Glomerular visceral epithelial cell (primary cell): ENCODE measurements at regions not wholly inside any gene's neighbourhood (a gene's known extent, or its start where the extent isn't known, plus 50 kb on each side); places are given as distances from the start of the nearest gene placed in this dataset.

Experiments used
- DNase-seq: peaks from one replicate; pipeline ENCODE4 v3.0.0-alpha.2; 2016; ENCODE audit errors: extremely low spot score

GRCh38 chr15:85847031-85847430 is 52.3 kb upstream of the KLHL25 start:
- DNase-seq: no peak

DNA sequence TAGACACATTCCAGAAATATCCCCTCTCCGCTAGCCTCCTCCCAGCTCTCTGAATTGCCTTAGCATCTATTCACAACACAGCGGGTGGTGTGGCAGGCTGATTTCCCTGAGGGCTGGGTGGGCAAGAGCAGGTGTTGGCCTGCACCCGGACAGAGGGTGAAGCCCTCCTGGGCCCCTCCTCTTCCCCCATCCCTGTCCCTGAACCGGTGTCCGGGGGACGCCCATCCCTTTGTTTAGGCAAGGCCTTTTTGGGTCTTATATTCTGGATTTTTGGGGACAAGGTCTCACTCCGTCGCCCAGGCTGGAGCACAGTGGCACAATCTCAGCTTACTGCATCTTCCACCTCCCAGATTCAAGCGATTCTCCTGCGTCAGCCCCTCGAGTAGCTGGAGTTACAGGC is 55.2 kb upstream of the KLHL25 start:
- no peak for DNase-seq

GRCh38 chr15:85852969-85853368 is 58.2 kb upstream of the KLHL25 start:
- DNase-seq: no peak

DNA sequence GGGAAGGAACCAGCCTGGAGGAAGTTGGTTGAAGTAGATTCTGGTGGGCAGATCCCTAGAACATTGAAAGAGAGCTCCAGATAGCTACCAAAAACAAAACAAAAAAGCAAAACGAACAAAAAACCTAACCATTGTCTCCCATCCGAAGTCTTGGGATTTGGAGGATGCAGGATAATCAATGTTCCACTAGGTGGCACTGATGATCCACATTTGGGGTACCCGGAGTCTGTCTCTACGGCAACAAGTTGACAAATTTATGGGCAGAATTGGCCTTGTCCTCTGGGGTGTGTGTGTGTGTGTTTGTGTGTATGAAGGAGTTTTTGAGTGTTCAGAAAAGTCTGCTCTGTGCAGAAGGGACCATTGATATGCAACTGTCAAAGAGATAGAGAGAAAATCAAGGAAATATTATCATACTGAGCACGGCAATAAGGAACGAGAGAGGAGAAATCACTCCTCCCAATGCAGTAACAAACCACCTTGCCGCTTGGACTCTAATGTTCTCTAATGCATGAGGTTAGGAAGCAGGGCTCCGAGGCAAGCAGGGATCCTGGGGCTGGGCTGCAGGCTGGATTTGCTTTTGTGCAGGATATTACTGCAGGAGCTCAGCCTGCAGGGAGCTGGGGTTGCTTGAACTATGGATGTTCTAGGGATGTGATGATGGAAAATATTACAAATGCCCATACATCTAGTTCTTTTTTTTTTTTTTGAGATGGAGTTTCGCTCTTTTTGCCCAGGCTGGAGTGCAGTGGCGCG is 59.8 kb upstream of the KLHL25 start:
- peak; percentile 58 for DNase-seq

GRCh38 chr15:85858586-85859375 is 64.1 kb upstream of the KLHL25 start:
- peak; percentile 68 for DNase-seq

GRCh38 chr15:85859671-85860070 is 64.9 kb upstream of the KLHL25 start:
- DNase-seq: no peak

DNA sequence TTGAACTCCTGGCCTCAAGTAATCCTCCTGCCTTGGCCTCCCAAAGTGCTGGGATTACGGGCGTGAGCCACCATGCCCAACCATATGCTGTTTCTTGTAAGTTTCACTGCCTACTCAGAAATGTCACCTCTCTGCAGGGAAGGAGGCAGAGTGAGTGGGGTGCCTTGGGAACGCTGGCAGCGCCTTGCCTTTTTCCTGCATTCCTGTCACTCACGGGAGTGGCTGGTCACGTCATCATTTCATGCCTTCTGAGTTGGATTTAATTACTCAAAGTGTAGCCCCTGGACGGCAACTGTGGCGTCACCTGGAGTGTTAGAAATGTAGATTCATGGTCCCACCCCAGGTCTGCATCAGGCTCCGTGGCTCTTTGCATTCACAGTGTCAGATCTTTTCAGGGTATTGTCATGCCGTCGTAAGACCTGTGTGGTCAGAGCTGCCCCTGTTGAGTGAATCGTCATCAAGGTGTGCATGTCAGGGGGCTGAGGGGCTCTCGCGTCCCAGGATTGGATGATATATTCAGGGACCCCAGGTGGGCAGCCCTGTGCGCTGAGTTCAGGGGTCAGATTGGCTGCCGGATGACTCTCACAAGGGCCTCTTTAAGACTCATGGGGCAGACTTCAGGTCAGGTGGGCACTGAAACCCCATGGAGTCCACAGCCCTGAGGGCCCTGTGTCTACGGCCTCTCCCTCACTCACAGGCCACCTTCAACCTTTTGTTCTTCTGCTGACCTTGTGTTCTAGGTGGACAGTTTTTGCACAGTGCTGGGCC is 65.9 kb upstream of the KLHL25 start:
- DNase-seq: no peak

GRCh38 chr15:85865070-85865684 is 70.5 kb upstream of the KLHL25 start:
- DNase-seq: peak; percentile 25

DNA sequence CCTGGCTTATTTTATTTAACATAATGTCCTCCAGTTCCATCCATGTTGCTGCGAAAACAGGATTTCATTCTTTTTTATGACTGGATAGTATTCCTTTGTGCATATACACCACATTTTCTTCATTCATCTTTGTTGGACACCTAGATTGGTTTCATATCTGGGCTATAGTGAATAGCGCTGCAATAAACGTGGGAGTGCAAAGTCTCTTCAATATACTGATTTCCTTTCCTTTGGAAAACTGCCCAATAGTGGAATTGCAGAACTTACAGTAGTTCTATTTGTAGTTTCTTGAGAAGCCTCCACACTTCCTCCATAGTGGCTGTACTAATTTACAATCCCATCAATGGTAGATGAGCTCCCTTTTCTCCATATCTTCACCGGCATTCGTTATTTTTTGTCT is 72.5 kb upstream of the KLHL25 start:
- no peak for DNase-seq

DNA sequence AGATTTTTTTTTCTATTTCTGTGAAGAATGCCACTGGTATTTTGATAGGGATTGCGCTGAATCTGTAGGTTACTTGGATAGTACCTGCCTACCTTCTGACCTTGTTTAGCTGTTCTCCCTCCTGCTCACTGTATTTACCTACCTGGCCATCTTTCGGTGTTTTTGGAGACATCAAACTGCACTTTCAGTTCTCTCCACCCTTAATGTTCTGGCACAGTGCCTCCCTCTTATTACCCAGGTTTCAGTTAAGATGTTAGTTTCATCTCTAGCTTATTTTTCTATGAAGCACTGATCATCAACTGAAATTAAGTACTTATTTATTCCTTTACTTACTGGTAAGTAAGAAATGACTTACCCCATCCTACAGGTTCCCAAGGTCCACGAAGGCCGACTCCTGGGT is 74.4 kb upstream of the KLHL25 start:
- DNase-seq: no peak

- no peak for DNase-seq
These were observed 75.7 kb upstream of the KLHL25 start for GRCh38 chr15:85870216-85871014.

GRCh38 chr15:85871545-85871944 is 76.8 kb upstream of the KLHL25 start:
- no peak for DNase-seq

GRCh38 chr15:85872125-85872524 is 77.4 kb upstream of the KLHL25 start:
- no peak for DNase-seq

DNA sequence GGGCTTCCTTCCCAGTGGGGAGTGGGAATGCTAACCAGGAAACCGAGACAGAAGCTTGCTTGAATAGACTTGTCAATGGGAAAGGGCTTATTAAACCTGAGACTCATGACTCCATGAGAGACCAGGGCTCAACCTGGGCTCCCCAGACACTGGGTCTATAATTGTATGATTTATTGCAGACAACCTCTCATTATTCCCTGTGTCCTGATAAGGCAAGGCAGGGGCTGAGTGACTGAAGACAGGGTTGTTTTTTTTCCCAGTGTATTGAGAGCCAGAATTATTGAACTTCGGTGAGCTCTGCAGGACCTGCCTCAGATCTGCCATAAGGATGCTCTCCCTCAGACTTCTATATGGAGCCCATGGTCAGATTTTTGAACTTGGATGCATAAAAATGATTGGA is 79.5 kb upstream of the KLHL25 start:
- DNase-seq: no peak

DNA sequence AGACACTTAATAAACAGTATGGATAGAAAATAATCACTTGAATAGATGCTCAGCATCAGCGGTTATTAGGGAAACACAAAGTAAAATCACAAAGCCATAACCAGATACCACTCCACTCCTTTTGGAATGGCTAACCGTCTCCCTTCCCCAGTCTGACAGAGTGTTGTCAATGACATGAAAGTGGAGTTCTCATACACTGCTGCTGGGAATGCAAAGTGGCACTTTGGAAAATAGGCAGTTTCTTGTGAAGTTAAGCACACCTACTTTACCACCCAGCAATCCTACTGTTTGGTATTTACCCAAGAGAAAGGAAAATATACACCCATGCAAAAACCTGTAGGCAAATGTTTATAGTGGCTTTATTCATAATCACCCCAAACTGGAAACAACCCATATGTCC is 81.0 kb upstream of the KLHL25 start:
- no peak for DNase-seq

- DNase-seq: peak; percentile 13
These were observed 84.1 kb upstream of the KLHL25 start for GRCh38 chr15:85878828-85879225.

DNA sequence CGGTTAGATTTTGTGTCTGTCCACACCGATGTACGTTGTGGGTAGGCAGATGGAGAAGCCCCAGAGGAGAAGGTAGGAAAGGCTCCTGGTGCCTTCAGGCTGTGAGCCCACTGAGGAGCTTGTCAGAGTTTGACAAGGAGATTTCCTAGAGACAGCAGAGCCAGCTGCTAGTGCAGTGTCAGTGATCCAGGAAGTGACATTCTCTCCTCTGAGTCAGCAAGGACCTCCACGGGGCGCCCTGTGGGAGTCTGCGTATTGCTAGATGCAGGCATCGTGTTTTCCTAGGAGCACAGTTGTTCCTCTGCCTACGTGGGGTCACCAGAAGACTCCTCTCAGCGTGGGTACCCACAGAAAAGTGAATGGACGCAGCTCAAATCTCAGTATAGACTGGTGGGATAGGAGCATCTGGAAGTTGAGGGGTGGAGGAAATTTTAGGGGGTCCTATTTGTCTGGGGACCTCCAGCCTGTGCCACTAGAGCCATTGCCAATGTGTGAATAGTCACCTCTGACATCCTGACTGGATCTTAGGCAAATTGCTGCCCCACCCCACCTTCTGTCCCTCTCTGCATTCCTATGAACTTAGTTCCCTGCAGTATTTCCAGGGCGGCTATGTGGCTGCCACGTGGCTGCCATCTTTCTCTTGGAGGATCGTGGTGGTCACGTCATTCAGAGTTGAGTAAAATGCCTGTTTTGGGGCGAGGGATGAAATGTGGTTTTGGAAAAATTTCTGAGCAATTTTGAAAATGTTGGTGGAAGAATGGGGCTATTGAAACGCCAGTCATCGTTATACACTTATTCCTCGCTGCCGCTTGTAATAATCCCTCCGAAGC is 84.8 kb upstream of the KLHL25 start:
- DNase-seq: peak; percentile 13

DNA sequence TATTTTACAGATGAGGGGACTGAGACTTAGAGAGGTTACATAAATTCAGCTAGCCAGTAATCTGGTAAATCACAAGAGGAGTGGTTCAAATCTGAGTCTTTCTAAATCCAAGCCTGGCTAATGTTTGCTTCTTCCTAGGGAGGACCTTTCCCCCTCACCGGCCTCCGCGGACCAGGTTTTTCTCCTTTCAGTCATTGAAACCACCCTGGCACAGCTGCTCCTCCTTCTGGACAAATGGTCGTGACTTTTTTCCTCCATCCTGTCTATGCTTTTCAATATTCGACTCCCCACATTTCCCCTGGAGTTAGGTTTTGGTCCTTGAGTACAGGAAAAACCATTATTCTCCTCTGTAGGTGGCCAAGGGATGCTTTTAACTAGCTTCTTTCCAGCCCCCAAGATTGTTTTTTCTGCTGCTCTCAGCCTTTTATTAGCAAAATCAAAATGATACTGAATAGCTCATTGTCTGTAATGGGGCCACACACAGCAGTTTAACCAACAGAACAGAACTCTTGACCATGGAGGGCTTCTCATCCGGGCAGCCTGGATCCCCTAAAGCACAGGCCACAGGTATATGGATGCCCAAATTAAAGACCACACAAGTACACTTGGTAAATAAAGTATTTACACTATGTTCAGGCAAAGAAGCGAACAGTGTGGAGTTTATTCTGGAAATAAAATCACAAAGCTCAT is 85.9 kb upstream of the KLHL25 start:
- no peak for DNase-seq

- DNase-seq: no peak
These were observed 91.6 kb upstream of the KLHL25 start for GRCh38 chr15:85886309-85886811.
